ENCODE measurements at regions not wholly inside any gene's neighbourhood (a gene's known extent, or its start where the extent isn't known, plus 50 kb on each side); places are given as distances from the start of the nearest gene placed in this dataset.

DNA sequence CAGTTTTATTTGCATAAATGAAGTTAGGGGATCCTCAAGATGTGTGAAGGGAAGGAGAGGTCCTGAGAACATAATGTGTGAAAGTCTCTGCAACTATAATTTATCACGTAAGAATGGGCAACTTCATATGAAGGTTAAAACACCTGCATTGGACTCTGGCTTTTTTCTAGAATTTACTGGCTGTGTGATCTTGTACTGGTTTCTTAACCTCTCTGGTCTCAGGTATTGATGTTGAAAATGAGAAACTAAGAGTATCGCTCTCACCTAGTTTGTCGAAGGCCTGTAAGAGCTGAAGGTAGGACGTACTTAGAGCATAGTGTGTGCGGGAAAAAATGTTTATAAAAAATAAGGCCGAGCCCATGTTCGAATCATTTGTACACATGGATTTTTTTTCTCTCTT, 280.5 kb downstream of the ICE1 start:
- no peak overlapping the region for H3K27ac ChIP-seq
- no peaks in the 10 kb centered on the region for H3K4me1 ChIP-seq
- no peak overlapping the region for H3K4me3 ChIP-seq
- TF ChIP-seq, protein P1, sequence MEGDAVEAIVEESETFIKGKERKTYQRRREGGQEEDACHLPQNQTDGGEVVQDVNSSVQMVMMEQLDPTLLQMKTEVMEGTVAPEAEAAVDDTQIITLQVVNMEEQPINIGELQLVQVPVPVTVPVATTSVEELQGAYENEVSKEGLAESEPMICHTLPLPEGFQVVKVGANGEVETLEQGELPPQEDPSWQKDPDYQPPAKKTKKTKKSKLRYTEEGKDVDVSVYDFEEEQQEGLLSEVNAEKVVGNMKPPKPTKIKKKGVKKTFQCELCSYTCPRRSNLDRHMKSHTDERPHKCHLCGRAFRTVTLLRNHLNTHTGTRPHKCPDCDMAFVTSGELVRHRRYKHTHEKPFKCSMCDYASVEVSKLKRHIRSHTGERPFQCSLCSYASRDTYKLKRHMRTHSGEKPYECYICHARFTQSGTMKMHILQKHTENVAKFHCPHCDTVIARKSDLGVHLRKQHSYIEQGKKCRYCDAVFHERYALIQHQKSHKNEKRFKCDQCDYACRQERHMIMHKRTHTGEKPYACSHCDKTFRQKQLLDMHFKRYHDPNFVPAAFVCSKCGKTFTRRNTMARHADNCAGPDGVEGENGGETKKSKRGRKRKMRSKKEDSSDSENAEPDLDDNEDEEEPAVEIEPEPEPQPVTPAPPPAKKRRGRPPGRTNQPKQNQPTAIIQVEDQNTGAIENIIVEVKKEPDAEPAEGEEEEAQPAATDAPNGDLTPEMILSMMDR (IDR thresholded peaks at IDR 0.05), result no peak
- H3K36me3 ChIP-seq, result no peaks in the 10 kb centered on the region
- H3K9me3 ChIP-seq, result no peaks in the 10 kb centered on the region
- DNase-seq (ENCODE audit: low spot score), result no peak
- H3K27me3 ChIP-seq, result no peaks in the 10 kb centered on the region

DNA sequence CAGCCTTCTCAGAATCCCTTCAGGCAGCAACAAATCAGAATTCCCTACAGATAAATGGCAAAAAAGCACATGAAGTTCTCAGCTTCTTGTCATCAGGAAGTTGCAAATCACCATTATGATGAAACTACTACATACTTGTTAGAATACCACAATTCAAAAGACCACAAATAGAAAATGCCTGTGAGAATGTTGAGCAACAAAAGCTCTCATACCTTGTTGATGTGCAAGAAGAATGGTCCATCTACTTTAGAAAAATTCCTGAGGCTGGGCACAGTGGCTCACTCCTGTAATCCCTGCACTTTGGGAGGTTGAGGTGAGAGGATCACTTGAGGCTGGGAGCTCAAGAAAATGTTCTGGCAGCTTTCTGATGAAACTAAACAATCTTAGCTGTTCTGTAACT, 278.1 kb downstream of the ICE1 start:
- no peak overlapping the region for H3K4me3 ChIP-seq

DNA sequence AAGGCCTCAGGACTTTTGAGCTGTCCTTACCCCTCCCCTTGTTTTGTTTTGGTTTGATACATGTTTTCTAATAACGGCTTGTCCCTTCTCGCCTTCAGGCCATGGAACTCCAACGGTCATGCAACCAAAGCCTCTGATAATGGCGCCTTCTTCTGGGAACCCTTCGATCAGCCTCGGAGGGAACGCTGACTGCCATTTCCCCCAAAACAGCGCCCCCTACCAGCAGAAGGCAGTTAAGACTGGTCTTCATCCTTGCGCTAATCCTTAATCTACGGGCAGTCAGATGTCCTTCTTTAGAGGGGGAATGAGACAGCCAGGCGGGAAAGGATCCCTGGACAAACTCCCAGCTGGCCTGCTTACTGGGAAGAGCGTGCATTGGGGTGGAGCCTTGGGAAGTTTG, 276.6 kb downstream of the ICE1 start:
- Histone ChIP-seq H3K9me3 (peaks cover 0 to 19% of the 10 kb centered on the region in 2 donors), H3K27me3 (no peaks in the 10 kb centered on the region), H3K27ac (no peak overlapping the region), H3K36me3 (no peaks in the 10 kb centered on the region), H3K4me1 (no peaks in the 10 kb centered on the region), H3K4me3 (no peak overlapping the region)
- no peak for DNase-seq (ENCODE audit: low spot score)
- TF ChIP-seq, protein P1 (IDR thresholded peaks at IDR 0.05), result no peak

More for the DNA sequence above, 278.1 kb downstream of the ICE1 start:
- no peaks in the 10 kb centered on the region for H3K36me3 ChIP-seq
- DNase-seq (ENCODE audit: low spot score), result no peak
- TF ChIP-seq, protein P1 (IDR thresholded peaks at IDR 0.05), result no peak
- peaks cover 0 to 19% of the 10 kb centered on the region in 2 donors for H3K9me3 ChIP-seq
- no peaks in the 10 kb centered on the region for H3K27me3 ChIP-seq
- no peak overlapping the region for H3K27ac ChIP-seq
- H3K4me1 ChIP-seq, result no peaks in the 10 kb centered on the region

DNA sequence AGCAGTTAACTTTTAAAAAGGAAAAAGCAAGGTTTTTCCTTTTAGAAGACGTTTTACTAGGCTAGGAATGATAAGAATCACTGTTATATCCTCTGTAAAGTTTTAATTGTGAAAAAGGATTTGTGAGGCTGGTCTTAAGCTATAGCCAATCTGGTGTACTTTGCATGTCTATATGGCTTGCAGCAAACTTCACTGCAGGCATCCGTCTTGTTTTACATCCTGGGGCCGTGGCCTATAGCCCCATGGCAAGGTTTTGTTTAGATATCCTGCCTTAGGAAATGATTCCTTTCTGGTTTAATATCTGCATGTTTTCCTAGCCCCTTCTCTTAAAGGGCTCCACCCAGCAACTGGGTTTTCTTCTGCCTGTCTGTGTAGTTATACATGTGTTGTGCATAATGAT, 272.8 kb downstream of the ICE1 start:
- Histone ChIP-seq H3K9me3 (peaks cover 0 to 19% of the 10 kb centered on the region in 2 donors), H3K27me3 (no peaks in the 10 kb centered on the region), H3K27ac (no peak overlapping the region), H3K4me3 (no peak overlapping the region), H3K36me3 (no peaks in the 10 kb centered on the region), H3K4me1 (no peaks in the 10 kb centered on the region)
- DNase-seq (ENCODE audit: low spot score), result no peak
- TF ChIP-seq, protein P1 (IDR thresholded peaks at IDR 0.05), result no peak

DNA sequence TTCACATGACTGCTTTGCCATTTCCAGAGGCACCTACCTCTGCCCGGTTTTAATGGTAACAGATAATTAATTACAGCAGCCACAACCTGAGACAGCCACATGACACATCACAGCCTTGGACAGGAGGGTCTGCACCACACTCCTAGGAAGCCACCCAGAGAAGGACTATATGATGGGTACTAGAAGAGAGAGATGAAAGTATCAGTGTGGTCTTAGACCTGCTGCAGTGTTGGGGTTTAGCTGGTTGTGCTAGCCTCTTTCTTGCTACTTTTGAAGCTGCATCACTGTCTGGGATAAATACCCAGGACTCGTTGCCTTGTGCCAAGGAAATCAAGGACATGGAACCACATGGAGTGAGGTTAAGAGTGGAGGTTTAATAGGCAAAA, 266.4 kb downstream of the ICE1 start:
- Histone ChIP-seq H3K9me3 (no peaks in the 10 kb centered on the region), H3K4me3 (no peak overlapping the region), H3K27ac (no peak overlapping the region), H3K36me3 (no peaks in the 10 kb centered on the region), H3K4me1 (peaks cover 0 to 11% of the 10 kb centered on the region in 2 donors), H3K27me3 (no peaks in the 10 kb centered on the region)
- no peak for DNase-seq (ENCODE audit: low spot score)
- TF ChIP-seq, protein P1 (IDR thresholded peaks at IDR 0.05), result no peak

DNA sequence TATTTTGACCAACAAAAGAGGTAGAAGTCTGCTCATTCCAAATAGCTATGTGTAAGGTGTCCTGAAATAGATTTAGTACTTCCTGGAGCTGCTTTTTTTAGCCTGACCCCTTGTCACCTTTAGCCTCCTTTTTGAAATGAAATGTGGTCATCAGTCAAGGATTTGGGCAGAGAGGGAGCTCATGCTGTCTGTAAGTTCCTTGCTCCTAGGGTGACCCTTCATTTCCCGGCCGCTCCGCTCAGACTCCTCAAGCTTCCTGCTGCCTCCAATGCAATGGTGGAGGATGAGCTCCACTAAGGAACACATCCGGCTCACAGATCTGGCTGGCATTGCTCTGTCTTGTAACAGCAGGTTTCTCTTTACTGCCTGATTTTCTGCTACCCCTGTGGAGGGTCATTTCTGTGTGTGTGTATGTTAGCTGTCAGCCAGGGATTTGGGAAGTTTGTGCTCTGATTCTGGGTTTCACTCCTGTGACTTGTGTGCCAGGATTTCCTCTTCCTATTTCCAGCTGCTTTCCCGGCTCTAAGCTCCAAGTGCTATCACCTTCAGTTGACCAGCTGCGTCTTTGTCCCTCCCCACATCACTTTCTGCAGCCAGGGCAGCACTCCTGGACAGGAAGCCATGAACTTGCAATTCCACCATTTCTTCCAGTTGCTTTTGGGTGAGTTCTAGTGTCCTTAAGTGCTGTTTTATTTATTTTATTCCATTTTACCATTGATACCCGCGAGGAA, 265.9 kb downstream of the ICE1 start:
- no peaks in the 10 kb centered on the region for H3K27me3 ChIP-seq
- H3K4me1 ChIP-seq, result peaks cover 0 to 11% of the 10 kb centered on the region in 2 donors
- no peak overlapping the region for H3K27ac ChIP-seq
- H3K4me3 ChIP-seq, result no peak overlapping the region
- H3K36me3 ChIP-seq, result no peaks in the 10 kb centered on the region
- no peaks in the 10 kb centered on the region for H3K9me3 ChIP-seq
- TF ChIP-seq, protein P1 (IDR thresholded peaks at IDR 0.05), result no peak
- DNase-seq (ENCODE audit: low spot score), result no peak

Measured in right atrium auricular region (tissue), 2 donors.